HEK293 (cell line): ENCODE measurements at regions not wholly inside any gene's neighbourhood (a gene's known extent, or its start where the extent isn't known, plus 50 kb on each side); places are given as distances from the start of the nearest gene placed in this dataset.
"Not testable (repeated sequence)": the region's sequence is repeated elsewhere in the genome, so short reads cannot be mapped to it uniquely, and the experiment has no call there.

Experiments
- CTCF ChIA-PET: fragments of 350-600 bp; formaldehyde crosslinking; extraction: SDS; loops from one replicate; lab custom pipeline; 2021; ENCODE audit warnings: antibody characterized with exemption; lab: Yijun Ruan, JAX
- POLR2A ChIA-PET: fragments of 300-600 bp; formaldehyde crosslinking; extraction: SDS; loops from one replicate; lab custom pipeline; 2020; ENCODE audit warnings: antibody characterized with exemption, inconsistent platforms; lab: Yijun Ruan, JAX
- H3K27ac ChIP-seq: fragments of 200-500 bp; sonication (Bioruptor generic); 2 replicates; pipeline ENCODE4 v1.5.1; 2014; ENCODE audit warnings: low read depth, low read length, control low read depth, inconsistent platforms; ENCODE audit errors: extremely low read depth
- H3K36me3 ChIP-seq, 2 experiments: fragments of 200-500 bp in 1 of 2; sonication (Bioruptor generic) in 1 of 2; 1 replicate in 1 of 2; 2 replicates in 1 of 2; pipeline ENCODE4 v1.5.1; 2014 to 2017; ENCODE audit warnings: inconsistent platforms in 2 of 2, low read length in 2 of 2; ENCODE audit not compliant: control insufficient read depth in 2 of 2, insufficient read depth in 1 of 2
- H3K4me1 ChIP-seq: fragments of 200-500 bp; sonication (Bioruptor generic); 2 replicates; pipeline ENCODE4 v1.5.1; 2014; ENCODE audit warnings: mild to moderate bottlenecking, low read length, inconsistent platforms; ENCODE audit not compliant: control insufficient read depth, insufficient read depth
- H3K4me3 ChIP-seq: 2 replicates; pipeline ENCODE4 v1.5.1; 2011; ENCODE audit warnings: low read depth, mild to moderate bottlenecking, control low read depth, low read length, moderate library complexity
- H3K9me3 ChIP-seq: fragments of 200-500 bp; sonication (Bioruptor generic); 2 replicates; pipeline ENCODE4 v1.5.1; 2014; ENCODE audit warnings: low read depth, low read length, inconsistent platforms; ENCODE audit not compliant: control insufficient read depth, insufficient read depth
- SALL2 ChIP-seq: fragments of 450-650 bp; formaldehyde crosslinking; IDR thresholded peaks from 2 replicates; pipeline ENCODE4 v1.5.0; 2017; ENCODE audit warnings: missing biosample characterization, mild to moderate bottlenecking, missing genetic modification characterization, borderline replicate concordance
- ZNF114 ChIP-seq: fragments of 450-650 bp; formaldehyde crosslinking; IDR thresholded peaks from 2 replicates; pipeline ENCODE4 v1.5.0; 2017; ENCODE audit warnings: missing biosample characterization, missing genetic modification characterization
- ZNF214 ChIP-seq: fragments of 450-650 bp; formaldehyde crosslinking; IDR thresholded peaks from 2 replicates; pipeline ENCODE4 v1.5.1; 2017; ENCODE audit warnings: missing biosample characterization, mild to moderate bottlenecking, missing genetic modification characterization, borderline replicate concordance
- ZNF266 ChIP-seq: fragments of 450-650 bp; formaldehyde crosslinking; IDR thresholded peaks from 2 replicates; pipeline ENCODE4 v1.5.1; 2016; ENCODE audit warnings: missing biosample characterization, missing genetic modification characterization, low read depth
- ZNF292 ChIP-seq: fragments of 450-650 bp; formaldehyde crosslinking; IDR thresholded peaks from 2 replicates; pipeline ENCODE4 v1.5.1; 2016; ENCODE audit warnings: low read depth, missing biosample characterization, missing genetic modification characterization, borderline replicate concordance
- ZNF426 ChIP-seq: fragments of 450-650 bp; formaldehyde crosslinking; IDR thresholded peaks from 2 replicates; pipeline ENCODE4 v1.5.1; 2017; ENCODE audit warnings: missing biosample characterization, missing genetic modification characterization, mild to moderate bottlenecking, inconsistent platforms, moderate library complexity
- ZNF501 ChIP-seq: fragments of 450-650 bp; formaldehyde crosslinking; IDR thresholded peaks from 2 replicates; pipeline ENCODE4 v1.5.1; 2016; ENCODE audit warnings: missing biosample characterization, missing genetic modification characterization
- ZNF596 ChIP-seq: fragments of 450-650 bp; IDR thresholded peaks from 2 replicates; pipeline ENCODE4 v1.5.0; 2018; ENCODE audit warnings: missing biosample characterization, mild to moderate bottlenecking, missing genetic modification characterization, moderate library complexity
- ZNF660 ChIP-seq: fragments of 450-650 bp; IDR thresholded peaks from 2 replicates; pipeline ENCODE4 v1.5.1; 2018; ENCODE audit warnings: missing biosample characterization, mild to moderate bottlenecking, missing genetic modification characterization
- ZNF776 ChIP-seq: fragments of 450-650 bp; formaldehyde crosslinking; IDR thresholded peaks from 2 replicates; pipeline ENCODE4 v1.5.0; 2017; ENCODE audit warnings: missing biosample characterization, missing genetic modification characterization, borderline replicate concordance
- TF ChIP-seq, protein P1 (sequence below): fragments of 450-650 bp; formaldehyde crosslinking; IDR thresholded peaks from 2 replicates; pipeline ENCODE4 v1.5.1; 2016; ENCODE audit warnings: missing biosample characterization, missing genetic modification characterization
- TF ChIP-seq, protein P2 (sequence below): fragments of 450-650 bp; formaldehyde crosslinking; IDR thresholded peaks from 2 replicates; pipeline ENCODE4 v1.5.1; 2016; ENCODE audit warnings: missing biosample characterization, missing genetic modification characterization

DNA sequence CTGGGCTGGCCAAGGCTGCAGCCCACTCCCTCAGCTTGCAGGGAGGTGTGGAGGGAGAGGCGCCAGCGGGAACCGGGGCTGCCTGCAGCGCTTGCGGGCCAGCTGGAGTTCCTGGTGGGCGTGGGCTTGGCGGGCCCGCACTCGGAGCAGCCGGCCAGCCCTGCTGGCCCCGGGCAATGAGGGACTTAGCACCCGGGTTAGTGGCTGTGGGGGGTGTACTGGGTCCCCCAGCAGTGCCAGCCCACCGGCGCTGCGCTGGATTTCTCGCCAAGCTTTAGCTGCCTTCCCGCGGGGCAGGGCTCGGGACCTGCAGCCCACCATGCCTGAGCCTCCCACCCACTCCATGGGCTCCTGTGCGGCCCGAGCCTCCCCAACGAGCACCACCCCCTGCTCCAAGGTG, 164.2 kb upstream of the NPY2R start:
- H3K9me3 ChIP-seq, POLR2A ChIA-PET, H3K4me1 ChIP-seq, H3K4me3 ChIP-seq, H3K36me3 ChIP-seq, H3K27ac ChIP-seq, CTCF ChIA-PET: not testable (repeated sequence)

DNA sequence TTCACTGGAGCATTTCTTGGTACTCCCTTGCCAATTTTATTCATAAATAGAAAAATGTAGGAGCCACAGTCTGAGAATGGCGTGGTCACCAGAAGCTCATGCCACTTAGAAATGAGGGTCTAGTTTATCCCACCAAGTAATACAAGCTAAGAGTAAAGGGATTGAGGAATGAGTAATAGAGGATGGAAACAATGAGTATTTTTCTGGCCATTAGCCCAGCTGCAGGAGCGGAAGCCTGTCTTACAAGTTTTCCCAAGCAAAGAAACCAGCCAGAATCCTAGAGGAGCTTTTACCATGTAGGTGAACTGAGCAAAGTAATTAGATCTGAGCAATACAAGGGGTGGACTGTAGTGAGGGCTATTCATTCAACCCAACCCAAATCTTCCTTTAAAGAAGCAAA, 160.7 kb upstream of the NPY2R start:
- Histone ChIP-seq H3K9me3 (no peaks in the 10 kb centered on the region), H3K27ac (no peak overlapping the region), H3K4me3 (no peak overlapping the region), H3K36me3 (no peaks in the 10 kb centered on the region), H3K4me1 (no peaks in the 10 kb centered on the region)
- POLR2A ChIA-PET = no interaction called here
- TF ChIP-seq, protein P1, sequence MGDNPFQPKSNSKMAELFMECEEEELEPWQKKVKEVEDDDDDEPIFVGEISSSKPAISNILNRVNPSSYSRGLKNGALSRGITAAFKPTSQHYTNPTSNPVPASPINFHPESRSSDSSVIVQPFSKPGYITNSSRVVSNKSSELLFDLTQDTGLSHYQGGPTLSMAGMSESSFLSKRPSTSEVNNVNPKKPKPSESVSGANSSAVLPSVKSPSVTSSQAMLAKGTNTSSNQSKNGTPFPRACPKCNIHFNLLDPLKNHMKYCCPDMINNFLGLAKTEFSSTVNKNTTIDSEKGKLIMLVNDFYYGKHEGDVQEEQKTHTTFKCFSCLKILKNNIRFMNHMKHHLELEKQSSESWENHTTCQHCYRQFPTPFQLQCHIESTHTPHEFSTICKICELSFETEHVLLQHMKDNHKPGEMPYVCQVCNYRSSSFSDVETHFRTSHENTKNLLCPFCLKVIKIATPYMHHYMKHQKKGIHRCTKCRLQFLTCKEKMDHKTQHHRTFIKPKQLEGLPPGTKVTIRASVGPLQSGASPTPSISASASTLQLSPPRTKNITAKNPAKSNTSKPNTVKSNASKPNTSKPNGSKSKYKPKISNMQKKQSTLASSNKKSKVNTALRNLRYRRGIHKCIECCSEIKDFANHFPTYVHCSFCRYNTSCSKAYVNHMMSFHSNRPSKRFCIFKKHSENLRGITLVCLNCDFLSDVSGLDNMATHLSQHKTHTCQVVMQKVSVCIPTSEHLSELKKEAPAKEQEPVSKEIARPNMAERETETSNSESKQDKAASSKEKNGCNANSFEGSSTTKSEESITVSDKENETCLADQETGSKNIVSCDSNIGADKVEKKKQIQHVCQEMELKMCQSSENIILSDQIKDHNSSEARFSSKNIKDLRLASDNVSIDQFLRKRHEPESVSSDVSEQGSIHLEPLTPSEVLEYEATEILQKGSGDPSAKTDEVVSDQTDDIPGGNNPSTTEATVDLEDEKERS (tag by site-specific recombination) = no peak
- no peak for TF ChIP-seq ZNF266
- CTCF ChIA-PET = no interaction called here

DNA sequence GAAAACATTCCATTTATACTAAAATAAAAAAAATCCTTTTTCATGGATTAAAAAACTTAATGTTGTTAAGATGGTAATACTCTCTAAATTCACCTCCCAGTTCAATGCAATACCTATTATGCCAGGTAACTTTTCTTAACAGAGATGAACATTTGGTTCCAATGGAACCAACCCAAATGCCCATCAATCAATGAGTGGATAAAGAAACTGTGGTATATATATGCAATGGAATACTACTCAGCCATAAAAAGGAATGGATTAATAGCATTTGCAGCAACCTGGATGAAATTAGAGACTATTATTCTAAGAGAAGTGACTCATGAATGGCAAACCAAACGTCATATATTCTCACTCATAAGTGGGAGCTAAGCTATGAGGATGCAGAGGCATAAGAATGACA, 154.4 kb upstream of the NPY2R start:
- H3K27ac ChIP-seq, H3K4me1 ChIP-seq, POLR2A ChIA-PET, H3K4me3 ChIP-seq, CTCF ChIA-PET, H3K9me3 ChIP-seq, H3K36me3 ChIP-seq: not testable (repeated sequence)

DNA sequence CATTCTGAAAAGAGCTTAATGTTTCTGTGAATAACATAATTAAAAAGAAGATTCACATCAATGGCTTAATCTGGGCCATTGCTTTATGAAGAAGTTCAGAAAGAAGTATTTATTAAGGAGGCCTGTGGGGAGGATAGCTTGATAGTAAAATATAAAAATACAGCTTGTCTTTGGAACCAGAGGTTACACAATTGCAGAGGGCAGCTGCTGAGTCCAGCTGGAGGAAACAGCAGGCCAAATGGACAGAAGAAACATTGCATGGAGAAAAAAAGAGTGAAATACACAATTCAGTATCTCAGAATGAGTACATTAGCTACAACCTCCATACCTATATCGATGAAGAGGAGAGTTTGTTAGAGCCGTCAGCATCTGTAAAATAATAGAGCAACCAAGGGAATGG, 148.0 kb upstream of the NPY2R start:
- Histone ChIP-seq H3K9me3 (no peaks in the 10 kb centered on the region), H3K27ac (no peak overlapping the region), H3K4me3 (no peak overlapping the region), H3K36me3 (no peaks in the 10 kb centered on the region), H3K4me1 (no peaks in the 10 kb centered on the region)
- CTCF ChIA-PET = no interaction called here
- TF ChIP-seq ZNF214 (tag by site-specific recombination) (no peak), ZNF596 (tag by site-specific recombination) (no peak), ZNF660 (tag by site-specific recombination) (no peak), ZNF776 (tag by site-specific recombination) (no peak), ZNF292 (tag by site-specific recombination) (no peak), ZNF426 (tag by site-specific recombination) (no peak), ZNF114 (tag by site-specific recombination) (no peak), SALL2 (no peak), ZNF501 (tag by site-specific recombination) (no peak)
- TF ChIP-seq, protein P1 (tag by site-specific recombination) = no peak
- TF ChIP-seq, protein P2, sequence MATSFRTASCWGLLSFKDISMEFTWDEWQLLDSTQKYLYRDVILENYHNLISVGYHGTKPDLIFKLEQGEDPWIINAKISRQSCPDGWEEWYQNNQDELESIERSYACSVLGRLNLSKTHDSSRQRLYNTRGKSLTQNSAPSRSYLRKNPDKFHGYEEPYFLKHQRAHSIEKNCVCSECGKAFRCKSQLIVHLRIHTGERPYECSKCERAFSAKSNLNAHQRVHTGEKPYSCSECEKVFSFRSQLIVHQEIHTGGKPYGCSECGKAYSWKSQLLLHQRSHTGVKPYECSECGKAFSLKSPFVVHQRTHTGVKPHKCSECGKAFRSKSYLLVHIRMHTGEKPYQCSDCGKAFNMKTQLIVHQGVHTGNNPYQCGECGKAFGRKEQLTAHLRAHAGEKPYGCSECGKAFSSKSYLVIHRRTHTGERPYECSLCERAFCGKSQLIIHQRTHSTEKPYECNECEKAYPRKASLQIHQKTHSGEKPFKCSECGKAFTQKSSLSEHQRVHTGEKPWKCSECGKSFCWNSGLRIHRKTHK (tag by site-specific recombination) = no peak
- POLR2A ChIA-PET = no interaction called here
